K562 (cell line): ENCODE measurements at regions not wholly inside any gene's neighbourhood (a gene's known extent, or its start where the extent isn't known, plus 50 kb on each side); places are given as distances from the start of the nearest gene placed in this dataset.

Experiments
- E2F3 ChIP-seq: fragments of 250-450 bp; sonication (Bioruptor Pico); IDR thresholded peaks from 2 replicates; pipeline ENCODE4 v1.4.0; 2020; ENCODE audit warnings: mild to moderate bottlenecking
- ETS2 ChIP-seq: IDR thresholded peaks from 2 replicates; pipeline ENCODE4 v1.6.1; 2016; ENCODE audit warnings: borderline replicate concordance, missing genetic modification characterization, mild to moderate bottlenecking, moderate library complexity, missing compliant biosample characterization; ENCODE audit not compliant: poor library complexity, severe bottlenecking
- L3MBTL2 ChIP-seq: fragments of 450-650 bp; IDR thresholded peaks from 2 replicates; pipeline ENCODE4 v1.6.1; 2016; ENCODE audit warnings: mild to moderate bottlenecking, moderate library complexity
- LCOR ChIP-seq: sonication (generic); formaldehyde crosslinking; IDR thresholded peaks from 2 replicates; pipeline ENCODE4 v1.8.0; 2022; ENCODE audit warnings: mild to moderate bottlenecking, missing genetic modification reagents
- NFYB ChIP-seq: IDR thresholded peaks from 2 replicates; pipeline ENCODE4 v1.6.1; 2011; ENCODE audit warnings: mild to moderate bottlenecking, moderate library complexity; ENCODE audit not compliant: insufficient read length; ENCODE audit errors: extremely low read depth
- PHF21A ChIP-seq: fragments of 450-650 bp; IDR thresholded peaks from 2 replicates; pipeline ENCODE4 v1.6.1; 2017; ENCODE audit warnings: low read depth, borderline replicate concordance
- ZFP91 ChIP-seq: sonication (generic); formaldehyde crosslinking; IDR thresholded peaks from 2 replicates; pipeline ENCODE4 v1.8.0; 2022; ENCODE audit warnings: mild to moderate bottlenecking, missing genetic modification reagents
- TF ChIP-seq, protein P1 (sequence below): fragments of 250-450 bp; sonication (Bioruptor Pico); IDR thresholded peaks from 2 replicates; pipeline ENCODE4 v1.5.0; 2021
- TF ChIP-seq, protein P2 (sequence below): sonication (generic); formaldehyde crosslinking; IDR thresholded peaks from 2 replicates; pipeline ENCODE4 v1.9.0; 2022; ENCODE audit warnings: mild to moderate bottlenecking, missing genetic modification reagents
- TF ChIP-seq, protein P3 (sequence below): fragments of 450-650 bp; conservative IDR thresholded peaks from 2 replicates; pipeline ENCODE4 v1.6.1; 2016; ENCODE audit warnings: missing genetic modification characterization, low read depth, mild to moderate bottlenecking, missing compliant biosample characterization, moderate library complexity

DNA sequence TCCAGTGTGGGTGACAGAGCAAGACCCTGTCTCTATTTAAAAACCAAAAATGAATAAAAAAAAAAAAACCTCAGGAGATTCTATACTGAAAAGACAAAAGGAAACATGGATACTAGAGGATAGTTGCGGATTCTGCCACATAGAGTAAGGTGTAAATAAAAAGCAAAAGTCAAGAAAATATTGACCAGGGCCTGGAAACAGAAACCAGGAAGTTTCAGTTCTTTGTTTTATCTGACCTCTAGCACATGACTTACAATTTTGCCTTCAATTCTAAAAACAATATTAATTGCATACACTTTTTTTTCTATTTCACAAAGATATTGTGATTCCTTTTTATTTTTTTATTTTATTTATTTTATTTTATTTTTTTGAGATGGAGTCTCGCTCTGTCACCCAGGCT is 96.2 kb upstream of the NMUR2 start (continued):
- TF ChIP-seq ZFP91 (CRISPR knock-in tag) (no peak), E2F3 (CRISPR knock-in tag) (no peak), NFYB (no peak), ETS2 (tag) (no peak), L3MBTL2 (no peak), PHF21A (no peak), LCOR (no peak)
- TF ChIP-seq, protein P1, sequence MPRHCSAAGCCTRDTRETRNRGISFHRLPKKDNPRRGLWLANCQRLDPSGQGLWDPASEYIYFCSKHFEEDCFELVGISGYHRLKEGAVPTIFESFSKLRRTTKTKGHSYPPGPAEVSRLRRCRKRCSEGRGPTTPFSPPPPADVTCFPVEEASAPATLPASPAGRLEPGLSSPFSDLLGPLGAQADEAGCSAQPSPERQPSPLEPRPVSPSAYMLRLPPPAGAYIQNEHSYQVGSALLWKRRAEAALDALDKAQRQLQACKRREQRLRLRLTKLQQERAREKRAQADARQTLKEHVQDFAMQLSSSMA (CRISPR knock-in tag): no peak
- TF ChIP-seq, protein P2, sequence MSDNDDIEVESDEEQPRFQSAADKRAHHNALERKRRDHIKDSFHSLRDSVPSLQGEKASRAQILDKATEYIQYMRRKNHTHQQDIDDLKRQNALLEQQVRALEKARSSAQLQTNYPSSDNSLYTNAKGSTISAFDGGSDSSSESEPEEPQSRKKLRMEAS: no peak
- TF ChIP-seq, protein P3, sequence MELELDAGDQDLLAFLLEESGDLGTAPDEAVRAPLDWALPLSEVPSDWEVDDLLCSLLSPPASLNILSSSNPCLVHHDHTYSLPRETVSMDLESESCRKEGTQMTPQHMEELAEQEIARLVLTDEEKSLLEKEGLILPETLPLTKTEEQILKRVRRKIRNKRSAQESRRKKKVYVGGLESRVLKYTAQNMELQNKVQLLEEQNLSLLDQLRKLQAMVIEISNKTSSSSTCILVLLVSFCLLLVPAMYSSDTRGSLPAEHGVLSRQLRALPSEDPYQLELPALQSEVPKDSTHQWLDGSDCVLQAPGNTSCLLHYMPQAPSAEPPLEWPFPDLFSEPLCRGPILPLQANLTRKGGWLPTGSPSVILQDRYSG (tag): no peak
